ENCODE measurements at regions not wholly inside any gene's neighbourhood (a gene's known extent, or its start where the extent isn't known, plus 50 kb on each side); places are given as distances from the start of the nearest gene placed in this dataset.
A peak's percentile ranks its signal among the peaks of the same experiment; 100 is the strongest.
"Not testable (repeated sequence)": the region's sequence is repeated elsewhere in the genome, so short reads cannot be mapped to it uniquely, and the experiment has no call there.

- peak; percentile 56 to 63 (median 59) for DNase-seq
Measured at GRCh38 chr11:47928426-47928825, 51.9 kb upstream of the PTPRJ start.

GRCh38 chr11:47924184-47924691 lies 56.1 kb upstream of the PTPRJ start:
- DNase-seq = peak; percentile 62 to 70 (median 65)

- DNase-seq = no peak
Measured at GRCh38 chr11:47923667-47924066, 56.7 kb upstream of the PTPRJ start.

GRCh38 chr11:47921080-47921555 lies 59.2 kb upstream of the PTPRJ start:
- not testable (repeated sequence) for DNase-seq

GRCh38 chr11:47918882-47919495 lies 61.4 kb upstream of the PTPRJ start:
- DNase-seq = no peak

GRCh38 chr11:47918370-47918690 lies 62.0 kb upstream of the PTPRJ start:
- DNase-seq = no peak

- DNase-seq = peak; percentile 55 to 61 (median 56)
Measured at GRCh38 chr11:47917599-47918369, 62.6 kb upstream of the PTPRJ start.

- no peak for DNase-seq
Measured at GRCh38 chr11:47916361-47916841, 64.0 kb upstream of the PTPRJ start.

- DNase-seq = no peak
Measured at GRCh38 chr11:47915783-47916182, 64.6 kb upstream of the PTPRJ start.

GRCh38 chr11:47915374-47915773 lies 65.0 kb upstream of the PTPRJ start:
- no peak for DNase-seq

- no peak for DNase-seq
Measured at GRCh38 chr11:47914743-47915142, 65.6 kb upstream of the PTPRJ start.

GRCh38 chr11:47913529-47914244 lies 65.5 kb upstream of the NUP160 start:
- peak in 1 of 3 donors; percentile 4 for DNase-seq

GRCh38 chr11:47912843-47913437 lies 64.8 kb upstream of the NUP160 start:
- peak; percentile 30 to 76 (median 72) for DNase-seq

- DNase-seq = peak; percentile 31 to 51 (median 38)
Measured at GRCh38 chr11:47911149-47911548, 63.0 kb upstream of the NUP160 start.

- peak; percentile 29 to 58 (median 41) for DNase-seq
Measured at GRCh38 chr11:47908198-47908597, 60.0 kb upstream of the NUP160 start.

GRCh38 chr11:47907499-47907898 lies 59.3 kb upstream of the NUP160 start:
- DNase-seq = peak; percentile 37 to 69 (median 41)

- no peak for DNase-seq
Measured at GRCh38 chr11:47906066-47906465, 57.9 kb upstream of the NUP160 start.

- peak; percentile 24 to 41 (median 31) for DNase-seq
Measured at GRCh38 chr11:47905358-47906059, 57.4 kb upstream of the NUP160 start.

- no peak for DNase-seq
Measured at GRCh38 chr11:47904808-47905207, 56.7 kb upstream of the NUP160 start.

GRCh38 chr11:47904048-47904447 lies 55.9 kb upstream of the NUP160 start:
- DNase-seq = no peak

GRCh38 chr11:47899801-47900200 lies 51.7 kb upstream of the NUP160 start:
- no peak for DNase-seq

All from suppressor macrophage treated with lipopolysaccharide for 1 hour (primary cell).